Glomerular endothelial cell (primary cell): ENCODE measurements at regions not wholly inside any gene's neighbourhood (a gene's known extent, or its start where the extent isn't known, plus 50 kb on each side); places are given as distances from the start of the nearest gene placed in this dataset.

Experiments
- DNase-seq: peaks from one replicate; pipeline ENCODE4 v3.0.0-alpha.2; 2011; ENCODE audit warnings: low read depth, low spot score; ENCODE audit errors: extremely low read depth

DNA sequence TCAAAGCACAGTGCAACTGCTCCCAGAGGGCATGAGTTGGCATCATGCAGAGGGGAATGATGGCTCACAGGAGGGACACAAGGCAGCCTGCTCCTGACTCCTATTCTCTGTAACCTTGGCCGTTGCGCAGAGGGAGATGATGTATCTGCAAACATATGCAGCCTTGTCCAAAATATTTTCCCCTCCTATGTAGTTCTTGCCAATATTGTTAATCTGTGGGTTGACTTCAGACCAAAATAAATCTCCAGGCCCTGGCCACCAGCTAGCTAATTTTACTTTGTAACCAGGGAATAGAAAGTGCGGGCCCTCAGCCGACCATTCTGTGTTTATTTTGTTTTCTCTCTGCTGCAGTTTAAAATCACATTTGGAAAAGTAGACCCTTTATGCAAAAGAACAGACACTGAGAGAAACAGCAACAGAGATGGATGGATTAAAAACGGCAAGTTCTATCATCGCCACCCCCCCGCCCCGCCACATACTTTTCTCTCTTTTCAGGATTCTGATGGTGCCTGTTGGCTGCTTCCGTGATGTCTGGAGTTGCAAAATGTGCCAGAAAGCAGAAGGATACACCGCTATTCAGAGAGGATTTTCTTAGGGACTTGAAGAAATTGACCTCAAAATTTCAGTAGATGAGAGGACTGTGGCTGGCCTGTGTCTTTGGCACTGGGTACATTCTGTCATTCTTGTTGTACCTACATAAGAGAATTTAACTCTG, 185.3 kb upstream of the BCOR start:
- DNase-seq, result no peak

DNA sequence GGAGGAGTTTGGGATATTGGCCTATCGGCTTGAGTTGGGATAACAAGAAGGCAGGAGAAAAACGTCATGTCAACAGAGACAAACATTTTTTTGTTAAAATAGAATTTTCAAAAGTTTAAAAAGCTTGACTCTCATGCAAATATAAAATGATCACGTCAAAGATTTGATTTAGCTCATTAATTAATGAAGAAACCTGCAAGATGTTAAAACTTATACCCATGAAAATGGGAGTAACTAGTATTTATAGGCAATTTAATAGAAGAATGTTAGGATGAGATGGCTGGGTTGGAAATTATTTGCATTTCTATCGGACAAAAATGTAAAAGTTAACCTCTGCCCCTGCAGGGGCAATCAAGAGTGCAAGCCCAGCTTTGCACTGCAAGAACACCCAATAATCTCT, 184.6 kb upstream of the BCOR start:
- no peak for DNase-seq

DNA sequence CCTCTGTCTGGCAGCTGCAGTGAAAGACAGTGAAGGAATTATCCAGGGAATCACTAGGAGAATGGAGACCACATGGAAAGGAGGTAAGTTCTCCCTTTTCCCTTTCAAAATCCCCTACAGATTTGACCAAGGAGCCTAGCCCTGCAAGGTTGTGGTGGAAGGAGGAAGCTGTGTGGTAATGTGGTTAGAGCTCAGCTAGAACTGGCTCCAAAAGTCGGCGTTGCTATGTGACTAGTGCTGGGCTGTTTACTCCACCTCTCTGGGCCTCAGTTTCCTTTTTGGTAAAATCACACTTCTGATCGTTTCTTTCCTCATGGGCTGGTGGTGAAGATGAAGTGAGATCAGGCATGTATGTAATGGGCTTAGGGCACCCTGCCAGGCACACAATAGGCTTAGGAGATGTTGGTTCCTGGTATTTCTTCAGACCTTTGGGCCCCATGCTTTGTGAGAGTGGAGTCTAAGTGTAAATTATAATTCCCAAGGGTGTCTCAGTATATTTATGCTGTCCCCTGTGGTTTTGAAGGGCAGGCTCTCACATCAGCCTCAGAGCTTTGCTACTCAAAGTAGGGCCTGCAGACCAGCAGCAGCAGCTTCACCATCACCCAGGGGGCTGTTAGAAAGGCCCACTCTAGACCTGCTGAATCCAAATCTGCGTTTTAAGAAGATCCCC, 183.7 kb upstream of the BCOR start:
- no peak for DNase-seq

DNA sequence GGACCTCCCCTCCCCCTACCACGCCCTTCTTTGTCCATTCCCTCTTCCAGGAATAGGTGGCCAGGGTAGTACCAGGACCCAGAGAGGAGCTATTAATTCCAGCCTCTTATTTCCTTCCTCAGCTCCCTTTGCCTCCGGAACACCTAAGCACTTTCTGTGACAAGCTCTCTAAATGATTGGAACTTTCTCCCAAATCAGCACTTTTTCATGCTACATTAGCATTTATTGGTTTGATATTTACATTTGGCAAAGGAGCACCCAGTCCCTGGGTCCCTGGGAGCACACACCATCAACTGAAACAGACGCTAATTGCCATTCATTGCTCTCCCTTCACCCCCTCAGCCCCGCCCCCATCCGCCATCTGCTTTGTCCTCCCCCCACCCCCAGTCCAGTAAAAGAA, 182.0 kb upstream of the BCOR start:
- no peak for DNase-seq

DNA sequence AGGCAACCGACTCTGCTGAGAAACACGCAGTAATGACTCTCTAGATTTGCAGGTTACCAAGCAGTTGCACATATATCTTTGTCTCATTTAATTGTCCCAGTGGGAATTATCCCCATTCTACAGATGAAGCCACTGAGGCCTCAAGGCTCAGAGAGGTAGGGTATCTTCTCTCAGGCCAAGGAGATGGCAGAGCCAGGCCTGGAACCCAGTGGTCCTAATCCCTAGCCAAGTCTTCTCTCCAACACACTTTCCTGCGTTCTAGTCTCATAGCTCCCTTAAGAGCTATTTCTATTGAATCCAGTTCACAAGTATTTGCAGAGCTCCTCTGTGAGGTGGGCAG, 181.3 kb upstream of the BCOR start:
- no peak for DNase-seq

DNA sequence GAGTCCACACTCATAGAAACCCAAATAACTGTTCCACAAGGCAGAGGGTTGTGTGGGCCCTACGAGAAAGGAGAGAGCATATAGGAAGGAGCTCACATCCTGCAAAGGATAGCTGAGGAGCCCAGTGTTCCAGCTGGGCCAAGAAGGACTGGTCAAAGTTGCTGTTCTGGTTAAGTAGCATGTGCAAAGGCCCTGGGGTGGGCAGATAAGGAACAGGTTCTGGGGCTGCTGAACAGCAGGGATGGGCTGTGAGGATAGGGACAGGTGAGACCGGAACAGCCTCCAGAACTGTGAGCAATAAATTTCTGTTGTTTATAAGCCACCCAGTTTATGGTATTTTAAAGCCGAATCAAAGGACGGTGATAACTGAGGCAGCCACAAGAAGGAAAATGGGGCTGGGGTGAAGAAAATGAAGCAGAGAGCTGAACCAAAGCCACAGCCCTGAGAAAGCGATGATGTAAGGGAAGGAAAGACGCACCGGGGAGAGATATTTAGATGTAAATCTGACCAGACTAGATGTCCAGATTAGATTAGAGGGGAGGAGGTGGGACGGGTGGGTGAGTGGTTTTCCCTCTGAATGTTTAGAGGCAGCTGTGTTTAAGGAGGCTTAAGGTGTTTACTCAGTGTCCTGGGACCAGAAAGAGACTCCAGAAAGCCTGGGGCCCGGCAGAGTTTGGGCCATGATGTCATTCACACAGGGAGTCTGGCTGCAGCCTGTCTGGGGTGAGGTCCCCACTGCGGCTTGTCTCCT, 180.8 kb upstream of the BCOR start:
- DNase-seq, result no peak

DNA sequence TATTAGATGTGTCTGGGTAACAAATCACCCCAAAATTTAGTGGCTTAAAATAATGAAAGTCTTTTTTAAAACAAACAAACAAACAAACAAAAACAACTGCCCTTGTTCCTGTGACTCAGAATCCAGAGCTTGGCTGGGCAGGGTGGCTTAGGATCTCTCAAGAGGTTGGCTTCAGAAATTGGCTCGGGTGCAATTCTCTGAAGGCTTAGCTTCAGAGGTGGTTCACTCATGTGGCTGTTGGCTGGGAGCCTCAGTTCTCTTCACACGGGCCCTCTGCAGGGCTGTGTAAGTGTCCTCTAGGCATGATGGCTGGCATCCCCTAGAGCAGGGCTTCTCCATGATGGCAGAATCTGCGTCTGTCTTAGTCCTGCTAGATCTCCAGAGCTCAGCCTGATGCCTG, 179.9 kb upstream of the BCOR start:
- no peak for DNase-seq

DNA sequence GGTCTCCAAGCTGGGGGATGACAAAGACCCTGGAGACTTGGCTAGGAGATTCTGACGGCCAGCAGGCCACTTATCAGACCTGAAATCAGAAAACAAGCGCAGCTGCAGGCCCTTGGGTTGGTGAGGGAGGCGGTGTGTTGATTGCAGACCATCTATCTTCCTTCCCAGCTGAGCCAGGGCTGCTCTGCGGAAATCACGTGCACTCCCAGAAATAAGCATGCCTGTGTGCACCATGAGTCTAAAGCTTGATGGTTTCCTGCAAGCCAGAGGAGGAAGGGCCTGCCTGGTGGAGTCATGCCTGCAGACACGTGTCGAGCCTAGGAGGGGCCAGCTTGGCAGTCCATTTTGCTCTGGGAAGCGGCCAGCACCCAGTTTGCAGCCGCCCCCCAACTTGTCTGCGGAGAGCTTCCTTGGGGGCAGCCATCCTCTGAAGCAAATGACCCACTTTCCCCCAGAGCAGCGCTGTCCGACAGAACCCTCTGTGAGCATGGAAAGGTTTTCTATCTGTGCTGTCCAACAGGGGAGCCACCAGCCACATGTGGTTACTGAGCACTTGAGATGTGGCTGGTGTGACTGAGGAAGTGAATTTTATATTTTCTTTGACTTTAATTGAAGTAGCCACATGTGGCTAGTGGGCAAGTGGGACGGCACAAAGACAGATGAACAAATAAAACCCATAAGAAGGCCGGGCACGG, 175.7 kb upstream of the BCOR start:
- DNase-seq, result peak; percentile 50

DNA sequence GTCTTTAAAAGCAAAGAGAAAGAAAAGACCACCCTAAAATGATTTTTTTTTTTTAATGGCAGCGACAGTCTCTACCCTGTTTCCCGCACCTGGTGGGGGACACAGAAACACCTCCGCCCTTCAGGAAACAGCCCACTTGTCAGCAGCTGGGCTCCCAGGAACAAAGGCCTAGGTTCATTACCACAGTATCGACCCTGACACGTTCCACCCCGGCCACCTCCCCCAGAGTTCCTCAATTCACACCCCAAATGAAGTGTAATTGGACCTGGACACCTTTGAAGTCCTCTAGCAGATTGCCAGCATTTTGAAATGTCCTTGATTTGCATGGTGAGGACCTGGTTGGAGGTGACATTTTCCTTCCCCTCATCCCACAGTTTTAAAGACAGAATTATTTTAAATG, 175.0 kb upstream of the BCOR start:
- no peak for DNase-seq

DNA sequence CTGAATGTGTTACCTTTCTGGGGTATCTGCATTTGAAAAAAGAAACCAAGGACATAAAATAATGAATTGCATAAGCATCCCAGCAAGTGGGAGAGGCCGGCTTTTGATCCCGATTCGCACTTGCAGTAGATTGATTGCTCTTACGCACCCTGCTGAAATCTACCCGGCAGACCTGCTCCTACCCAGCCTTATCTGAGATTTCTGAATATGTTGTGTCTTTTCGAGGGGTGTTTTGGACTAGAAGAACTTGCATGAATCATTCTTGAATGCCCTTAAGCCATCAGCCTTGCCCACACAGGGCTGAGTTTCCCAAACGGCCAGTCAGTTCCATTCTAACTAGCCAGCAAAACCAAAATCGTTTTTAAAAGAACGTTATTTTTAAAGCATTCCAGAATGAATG, 174.4 kb upstream of the BCOR start:
- no peak for DNase-seq

DNA sequence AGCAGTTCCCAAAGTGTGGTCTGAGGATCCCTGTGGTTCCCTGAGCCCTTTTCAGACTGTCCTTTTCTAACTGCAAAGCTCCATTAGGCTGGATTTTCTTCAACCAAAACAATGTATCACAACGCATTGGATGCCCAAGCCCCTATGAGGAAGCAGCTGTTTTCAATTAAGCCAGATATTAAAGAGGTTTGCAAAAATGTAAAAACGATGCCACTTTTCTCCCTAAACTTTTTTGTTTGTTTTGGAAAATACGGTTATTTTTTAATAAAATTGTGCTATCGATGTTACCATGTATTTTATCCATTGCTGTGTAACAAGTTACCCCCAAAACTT, 170.4 kb upstream of the BCOR start:
- no peak for DNase-seq

DNA sequence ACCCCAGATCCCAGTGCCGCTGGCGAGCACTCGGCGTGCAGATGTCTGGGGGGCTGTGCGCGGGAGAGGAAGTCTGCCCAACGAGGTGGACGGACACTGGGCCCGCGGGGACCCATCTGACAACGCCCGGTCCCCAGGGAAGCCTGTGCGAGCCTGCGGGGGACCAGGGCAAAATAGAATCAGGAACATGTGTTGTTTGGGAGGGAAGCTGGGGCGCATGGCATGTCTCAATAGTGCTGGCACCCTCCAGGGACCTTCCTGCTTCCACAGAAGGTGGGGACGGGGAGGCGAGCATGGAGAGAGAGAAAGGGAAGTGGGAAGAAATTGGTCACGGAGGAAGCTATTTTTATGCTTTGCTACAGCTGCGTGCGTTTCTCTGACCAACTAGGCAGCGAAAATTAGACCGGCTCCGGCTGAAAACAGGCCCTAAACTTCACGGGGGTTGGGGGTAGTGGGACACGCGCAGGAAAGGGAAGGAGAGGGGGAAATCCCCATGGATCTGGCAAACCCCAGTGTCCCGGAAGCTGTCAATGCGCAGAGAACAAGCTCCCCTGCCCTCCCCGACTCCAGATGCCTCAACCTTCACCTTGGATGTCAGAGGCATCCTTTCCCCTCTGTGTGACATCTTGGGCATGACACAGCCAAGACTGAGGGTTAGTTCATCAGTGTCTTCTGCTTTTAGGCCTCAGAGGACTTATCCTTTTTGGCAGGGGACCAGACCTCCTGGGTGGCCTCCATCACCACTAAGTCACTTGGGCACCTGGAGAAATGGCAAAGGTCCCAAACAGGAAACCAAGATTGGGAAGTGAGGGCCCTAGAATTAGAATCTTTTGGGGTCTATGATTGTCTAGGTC, 169.8 kb upstream of the BCOR start:
- no peak for DNase-seq

DNA sequence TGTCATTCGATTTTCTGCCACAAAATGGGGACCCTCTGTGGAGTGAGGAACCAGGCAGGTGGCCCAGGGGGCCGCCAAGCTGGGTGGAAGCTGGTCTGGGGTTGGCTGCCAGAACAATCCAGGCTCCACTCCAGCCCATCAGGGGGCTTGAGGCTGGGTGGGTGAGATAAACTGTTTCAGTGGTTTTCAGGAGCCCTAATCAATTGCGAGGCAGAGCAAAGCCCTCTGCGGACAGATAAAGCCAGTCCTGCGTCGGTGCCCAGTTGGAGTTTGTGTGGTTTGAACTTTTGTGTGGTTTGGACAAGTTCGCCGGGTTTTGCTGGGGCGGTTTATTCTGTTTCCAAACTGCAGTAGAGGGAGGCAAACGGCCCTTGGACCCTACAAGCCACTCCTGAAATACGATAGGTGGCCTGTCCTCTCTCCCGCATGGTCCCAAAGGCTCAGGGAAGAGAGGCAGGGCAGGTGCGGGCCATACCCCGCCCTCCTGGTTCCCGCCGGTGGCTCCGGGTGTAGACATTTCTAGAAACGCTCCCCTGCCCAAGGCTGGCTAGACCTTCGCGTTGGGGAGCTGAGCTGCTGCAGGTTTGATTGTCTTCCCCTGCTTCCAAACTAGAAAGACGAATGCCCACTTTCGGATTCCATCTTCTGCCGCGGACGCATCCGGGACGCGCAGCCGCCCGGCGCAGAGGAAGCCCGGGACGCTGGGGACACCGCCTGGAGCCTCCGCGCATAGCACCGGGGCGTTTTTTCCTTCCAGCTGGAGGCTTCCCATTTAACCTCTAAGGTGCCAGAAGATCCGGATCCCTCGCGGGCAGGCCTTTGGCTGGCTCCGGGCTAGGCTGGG, 169.0 kb upstream of the BCOR start:
- no peak for DNase-seq

DNA sequence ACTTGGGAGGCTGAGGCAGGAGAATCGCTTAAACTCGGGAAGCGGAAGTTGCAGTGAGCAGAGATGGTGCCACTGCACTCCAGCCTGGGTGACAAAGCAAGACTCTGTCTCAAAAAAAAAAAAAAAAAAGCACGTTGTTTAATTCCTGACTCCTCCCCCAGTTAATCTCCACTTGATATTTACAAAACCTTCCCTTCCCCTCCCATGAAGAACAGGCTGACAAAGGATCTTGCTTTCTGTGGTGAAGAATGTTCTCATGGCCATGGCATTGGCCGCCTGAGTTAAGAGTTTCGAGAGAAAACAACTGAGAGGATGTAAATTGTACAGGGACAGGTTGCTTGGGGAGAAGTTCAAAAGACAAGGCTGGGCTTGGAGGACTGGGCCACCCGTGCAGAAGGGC, 168.2 kb upstream of the BCOR start:
- DNase-seq, result no peak

DNA sequence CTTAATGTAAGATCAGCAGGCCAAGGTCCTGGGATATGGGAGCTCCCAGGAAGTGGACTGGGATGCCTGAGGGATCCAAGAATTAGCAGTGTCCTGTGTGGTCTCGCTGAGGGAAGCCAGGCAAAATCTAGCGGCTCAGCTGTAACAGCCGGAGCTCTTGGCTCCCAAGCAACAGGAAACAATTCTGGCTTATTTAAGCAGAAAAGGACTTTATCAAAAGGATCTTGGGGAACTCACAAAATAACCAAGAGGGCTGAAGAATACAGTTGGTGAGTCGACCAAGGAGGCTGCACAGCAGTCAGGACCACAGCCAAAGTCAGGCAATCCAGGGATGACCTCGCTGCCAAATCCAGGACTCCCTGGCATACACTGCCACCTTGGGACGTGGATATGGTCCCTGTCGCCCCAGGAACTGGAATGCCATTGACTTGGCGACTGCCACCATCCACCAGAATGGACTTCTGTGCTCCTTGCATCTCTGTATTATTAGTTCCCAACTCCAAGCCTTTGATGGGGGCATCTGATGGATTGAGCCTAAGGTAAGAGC, 165.3 kb upstream of the BCOR start:
- no peak for DNase-seq

DNA sequence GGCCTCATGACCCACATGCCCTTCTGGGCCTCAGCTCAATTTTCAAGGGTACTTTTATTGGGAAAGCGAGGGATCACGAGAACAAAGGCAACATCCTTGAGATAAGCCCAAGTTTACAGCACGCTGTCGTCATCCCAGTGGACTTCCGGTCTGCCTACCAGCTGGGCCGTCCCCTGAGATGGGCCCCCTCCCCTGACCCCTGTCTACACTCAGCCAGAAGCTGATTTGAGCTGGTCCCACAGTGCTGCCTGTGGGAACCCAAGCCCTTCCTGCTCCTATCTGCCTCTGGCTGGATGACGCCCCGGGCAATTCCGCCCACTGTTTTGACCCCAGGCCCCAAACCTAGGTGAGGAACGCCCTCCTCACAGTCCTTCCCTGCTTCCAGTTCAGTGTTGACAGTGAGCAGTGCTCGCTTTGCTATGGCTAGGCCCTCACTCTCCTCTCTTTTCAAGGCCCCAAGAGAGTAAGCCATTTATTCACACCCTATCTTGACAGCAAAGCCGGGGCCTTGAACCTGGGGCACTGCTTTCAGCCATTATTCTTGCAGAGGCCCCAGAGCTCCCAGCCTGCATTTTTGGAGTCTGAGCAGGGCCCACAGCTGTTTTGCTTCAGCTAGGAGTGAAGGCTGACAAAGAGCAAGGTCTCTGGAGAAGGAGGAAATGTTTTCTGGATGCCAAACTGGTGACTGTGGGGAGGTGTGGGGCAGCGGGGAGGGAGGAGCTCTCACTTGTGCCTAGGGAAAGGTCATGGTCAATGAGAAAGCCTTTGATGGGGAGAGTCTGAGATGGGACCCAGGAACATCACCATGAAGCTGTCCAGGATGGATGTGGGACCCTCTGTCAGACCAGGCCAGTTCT, 164.6 kb upstream of the BCOR start:
- no peak for DNase-seq

DNA sequence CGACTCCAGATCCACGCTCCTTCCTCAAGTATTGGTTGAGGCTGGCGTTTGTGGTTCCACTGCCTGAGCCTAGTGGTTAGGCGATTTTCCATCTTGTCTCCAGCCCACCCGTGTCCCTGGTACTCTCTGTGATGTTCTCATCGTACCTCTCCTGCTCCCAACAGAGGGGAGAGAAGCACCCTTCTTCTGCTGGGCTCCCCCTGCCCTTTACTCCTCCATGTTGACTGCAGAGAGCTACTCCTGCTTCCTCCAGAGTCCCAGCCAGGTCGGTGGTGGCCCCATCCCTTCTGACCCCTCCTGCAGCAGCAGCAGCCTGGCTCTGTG, 164.0 kb upstream of the BCOR start:
- no peak for DNase-seq

DNA sequence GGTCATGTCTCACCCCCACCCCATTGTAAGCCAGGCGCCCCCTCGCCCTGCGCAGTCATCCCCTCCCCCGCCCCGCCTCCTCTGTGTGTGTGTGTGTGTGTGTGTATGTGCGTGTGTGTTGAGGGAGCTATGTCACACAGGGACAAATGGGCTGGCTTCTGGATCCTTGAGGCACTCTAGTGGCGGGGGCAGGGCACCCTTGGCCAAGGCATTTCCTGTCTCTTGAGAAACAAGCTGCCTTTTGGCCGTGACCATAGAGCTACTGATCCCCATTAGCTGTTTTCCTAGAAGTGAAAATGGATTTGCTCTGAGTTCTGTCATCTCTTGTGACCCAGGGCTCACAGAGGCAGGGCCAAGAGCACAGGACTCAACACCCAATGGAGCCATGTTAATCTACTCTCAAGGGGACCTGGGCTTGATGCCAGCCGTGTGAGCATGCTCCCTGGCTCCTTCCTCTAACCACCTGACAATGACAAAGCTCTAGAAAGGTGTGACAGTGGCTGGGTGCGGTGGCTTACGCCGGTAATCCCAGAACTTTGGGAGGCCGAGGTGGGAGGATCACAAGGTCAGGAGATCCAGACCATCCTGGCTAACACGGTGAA, 162.5 kb upstream of the BCOR start:
- DNase-seq, result no peak
